HFF-Myc (cell line): ENCODE measurements at regions not wholly inside any gene's neighbourhood (a gene's known extent, or its start where the extent isn't known, plus 50 kb on each side); places are given as distances from the start of the nearest gene placed in this dataset.
"Not testable (repeated sequence)": the region's sequence is repeated elsewhere in the genome, so short reads cannot be mapped to it uniquely, and the experiment has no call there.

ENCODE experiments used
- DNase-seq: peaks from one replicate; pipeline ENCODE4 v3.0.0-alpha.2; 2011; ENCODE audit warnings: low read depth; ENCODE audit errors: extremely low read depth
- H3K4me3 ChIP-seq: replicated peaks from 2 replicates; pipeline ENCODE4 v1.5.1; 2011; ENCODE audit warnings: low read depth, mild to moderate bottlenecking, control low read depth, low read length
- TF ChIP-seq, protein P1 (sequence below): IDR thresholded peaks from 2 replicates; pipeline ENCODE4 v1.5.1; 2012; ENCODE audit warnings: mild to moderate bottlenecking, low read depth, low read length, control low read depth; ENCODE audit errors: missing control alignments

DNA sequence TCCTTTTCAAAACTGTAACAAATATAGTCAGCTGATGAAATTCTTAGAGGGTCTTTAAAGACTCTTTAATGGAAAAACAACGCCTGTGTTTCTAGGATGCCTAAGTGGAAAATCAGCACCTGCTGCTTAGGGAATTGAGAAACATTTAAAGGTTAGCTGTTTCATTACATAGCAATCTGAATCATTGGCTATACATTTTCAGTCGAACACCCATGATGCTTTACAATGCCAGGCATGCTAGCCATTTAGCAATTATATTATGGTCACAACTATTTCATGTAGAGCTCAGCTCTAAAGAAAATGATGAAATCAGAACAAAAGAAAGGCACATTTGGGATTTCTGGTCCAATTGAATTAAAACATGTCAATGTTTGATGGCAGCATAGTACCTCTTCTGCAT is 270.3 kb upstream of the SYNCRIP start:
- no peak for DNase-seq
- no peak overlapping the region for H3K4me3 ChIP-seq
- TF ChIP-seq, protein P1, sequence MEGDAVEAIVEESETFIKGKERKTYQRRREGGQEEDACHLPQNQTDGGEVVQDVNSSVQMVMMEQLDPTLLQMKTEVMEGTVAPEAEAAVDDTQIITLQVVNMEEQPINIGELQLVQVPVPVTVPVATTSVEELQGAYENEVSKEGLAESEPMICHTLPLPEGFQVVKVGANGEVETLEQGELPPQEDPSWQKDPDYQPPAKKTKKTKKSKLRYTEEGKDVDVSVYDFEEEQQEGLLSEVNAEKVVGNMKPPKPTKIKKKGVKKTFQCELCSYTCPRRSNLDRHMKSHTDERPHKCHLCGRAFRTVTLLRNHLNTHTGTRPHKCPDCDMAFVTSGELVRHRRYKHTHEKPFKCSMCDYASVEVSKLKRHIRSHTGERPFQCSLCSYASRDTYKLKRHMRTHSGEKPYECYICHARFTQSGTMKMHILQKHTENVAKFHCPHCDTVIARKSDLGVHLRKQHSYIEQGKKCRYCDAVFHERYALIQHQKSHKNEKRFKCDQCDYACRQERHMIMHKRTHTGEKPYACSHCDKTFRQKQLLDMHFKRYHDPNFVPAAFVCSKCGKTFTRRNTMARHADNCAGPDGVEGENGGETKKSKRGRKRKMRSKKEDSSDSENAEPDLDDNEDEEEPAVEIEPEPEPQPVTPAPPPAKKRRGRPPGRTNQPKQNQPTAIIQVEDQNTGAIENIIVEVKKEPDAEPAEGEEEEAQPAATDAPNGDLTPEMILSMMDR = no peak

DNA sequence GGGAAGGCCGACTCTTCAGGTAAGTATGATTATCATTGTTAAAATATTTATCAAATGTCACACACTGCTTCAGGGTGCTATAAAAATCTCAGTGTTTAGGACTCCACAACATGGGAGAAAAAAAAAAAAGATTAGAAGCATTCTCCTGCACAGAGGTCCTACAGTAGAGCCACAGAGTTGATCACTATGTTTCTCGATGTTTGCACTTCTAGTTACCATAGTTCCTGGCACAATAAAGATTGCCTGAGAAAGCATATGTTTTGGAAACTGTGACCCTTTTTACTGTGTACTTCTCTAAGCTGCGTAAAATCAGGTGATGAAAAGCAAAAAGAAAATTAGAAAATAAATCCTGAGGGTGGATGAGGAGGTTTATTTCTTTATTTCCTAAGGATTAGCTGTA is 269.9 kb upstream of the SYNCRIP start:
- no peak overlapping the region for H3K4me3 ChIP-seq
- DNase-seq = no peak
- TF ChIP-seq, protein P1 = no peak

DNA sequence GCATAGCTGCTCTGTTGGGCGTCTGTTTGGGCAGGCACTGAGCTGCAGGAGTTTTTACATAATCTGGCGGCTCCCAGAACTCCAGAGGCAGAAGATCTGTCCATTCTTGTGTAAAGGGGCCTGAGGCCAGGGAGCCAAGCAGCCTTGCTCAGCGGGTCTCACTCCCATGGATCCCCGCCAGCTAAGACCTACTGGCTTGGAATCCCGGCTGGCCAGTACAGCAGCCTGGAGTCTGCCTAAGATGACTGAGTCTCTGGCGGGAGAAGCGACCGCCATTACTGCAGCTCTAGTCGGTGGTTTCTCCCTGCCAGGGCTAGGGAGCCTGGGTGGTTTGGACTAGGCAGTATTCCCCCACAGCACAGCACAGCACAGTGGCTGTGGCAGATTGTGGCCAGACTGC is 268.4 kb upstream of the SYNCRIP start:
- TF ChIP-seq, protein P1 = no peak
- DNase-seq = no peak
- H3K4me3 ChIP-seq = no peak overlapping the region

DNA sequence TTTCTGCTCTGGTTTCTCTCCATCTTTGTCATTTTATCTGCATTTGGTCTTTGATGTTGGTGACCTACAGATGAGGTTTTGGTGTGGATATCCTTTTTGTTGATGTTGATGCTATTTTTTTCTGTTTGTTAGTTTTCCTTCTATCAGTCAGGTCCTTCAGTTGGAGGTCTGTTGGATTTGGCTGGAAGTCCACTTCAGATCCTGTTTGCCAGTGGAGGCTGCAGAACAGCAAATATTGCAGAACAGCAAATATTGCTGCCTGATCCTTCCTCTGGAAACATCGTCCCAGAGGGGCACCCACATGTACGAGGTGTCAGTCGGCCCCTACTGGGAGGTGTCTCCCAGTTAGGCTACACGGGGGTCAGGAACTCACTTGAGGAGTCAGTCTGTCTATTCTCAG is 265.4 kb upstream of the SYNCRIP start:
- DNase-seq, H3K4me3 ChIP-seq: not testable (repeated sequence)

DNA sequence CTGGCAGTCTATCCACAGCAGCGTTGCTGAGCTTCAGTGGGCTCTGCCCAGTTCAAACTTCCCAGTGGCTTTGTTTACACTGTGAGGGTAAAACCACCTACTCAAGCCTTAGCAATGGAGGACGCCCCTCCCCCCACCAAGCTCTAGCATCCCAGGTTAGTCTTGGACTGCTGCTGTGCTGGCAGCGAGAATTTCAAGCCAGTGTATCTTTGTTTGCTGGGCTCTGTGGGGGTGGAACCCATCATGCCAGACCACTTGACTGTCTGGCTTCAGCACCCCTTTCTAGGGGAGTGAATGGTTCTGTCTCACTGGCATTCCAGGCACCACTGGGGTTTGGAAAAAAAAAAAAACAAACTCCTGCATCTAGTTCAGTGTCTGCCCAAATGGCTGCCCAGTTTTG is 249.7 kb upstream of the SYNCRIP start:
- no peak for DNase-seq
- H3K4me3 ChIP-seq = no peak overlapping the region
- TF ChIP-seq, protein P1 = no peak

DNA sequence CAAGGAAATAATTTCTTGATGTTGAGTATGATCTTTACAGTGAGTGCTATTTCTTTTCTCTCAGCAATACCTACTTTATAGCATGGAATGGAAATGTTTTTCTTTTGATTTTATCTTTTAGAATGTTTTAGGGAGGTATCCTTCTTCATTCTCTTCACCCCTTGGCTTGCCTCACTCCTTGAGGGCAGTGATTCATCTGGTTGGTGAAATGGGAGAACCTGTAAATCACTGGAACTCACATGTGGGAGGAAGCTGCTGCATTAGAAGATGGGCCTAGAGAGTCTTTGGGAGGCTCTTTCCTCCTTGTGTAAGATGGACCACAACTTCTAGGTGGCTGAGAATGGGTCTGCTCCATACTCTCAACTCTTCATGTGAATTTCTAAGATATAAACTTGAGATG is 244.8 kb upstream of the SYNCRIP start:
- TF ChIP-seq, protein P1 = no peak
- DNase-seq = no peak
- H3K4me3 ChIP-seq = no peak overlapping the region

DNA sequence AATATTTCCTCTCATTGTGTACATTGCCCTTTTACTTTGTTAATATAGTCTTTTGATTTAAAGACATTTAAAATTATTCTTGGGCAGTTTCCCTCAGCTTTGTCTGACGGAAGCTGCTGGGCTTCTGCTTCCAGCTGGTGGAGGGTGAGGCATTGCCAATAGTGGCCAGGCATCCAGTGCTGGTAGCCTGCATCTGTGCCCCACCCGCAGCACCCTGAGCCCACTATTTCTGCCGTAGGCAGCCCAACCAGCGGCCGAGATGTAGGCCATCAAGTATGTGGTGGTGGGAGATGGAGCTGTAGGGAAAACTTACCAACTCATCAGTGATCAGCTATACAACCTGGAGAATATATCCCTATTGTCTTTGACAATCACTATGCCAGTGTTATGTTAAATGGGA is 226.0 kb upstream of the SYNCRIP start:
- no peak overlapping the region for H3K4me3 ChIP-seq
- DNase-seq = no peak
- TF ChIP-seq, protein P1 = no peak
